ENCODE measurements at regions not wholly inside any gene's neighbourhood (a gene's known extent, or its start where the extent isn't known, plus 50 kb on each side); places are given as distances from the start of the nearest gene placed in this dataset.
A peak's percentile ranks its signal among the peaks of the same experiment; 100 is the strongest.

GRCh38 chr18:10049747-10050146 lies 135.9 kb downstream of the VAPA start:
- no peak overlapping the region for H3K4me3 Mint-ChIP-seq (ENCODE audit: unreplicated experiment)
- H3K4me1 Mint-ChIP-seq (ENCODE audit: insufficient read depth, unreplicated experiment) = no peaks in the 10 kb centered on the region
- no peaks in the 10 kb centered on the region for H3K27me3 Mint-ChIP-seq (ENCODE audit: insufficient read depth, unreplicated experiment)
- ChIA-PET CTCF (interaction anchor here (0.6 kb wide), 1 partner anchor 426 kb away, joined by 3 read pairs; no protein-coding TSS in a partner anchor), POLR2A (no interaction called here)
- BruUV-seq (replicated peaks) = no TSS peak
- no peaks in the 10 kb centered on the region for H3K36me3 Mint-ChIP-seq (ENCODE audit: insufficient read depth, unreplicated experiment)
- DNase-seq (ENCODE audit: unreplicated experiment) = no peak
- no peak overlapping the region for H3K27ac Mint-ChIP-seq (ENCODE audit: low read depth, unreplicated experiment)
- H3K9me3 Mint-ChIP-seq (ENCODE audit: unreplicated experiment) = no peaks in the 10 kb centered on the region
- intact Hi-C loops (cut with micrococcal nuclease) = no loop called here
- no peak for TF ChIP-seq CTCF (IDR thresholded peaks at IDR 0.05; ENCODE audit: unreplicated experiment)

GRCh38 chr18:10050956-10051355 lies 137.1 kb downstream of the VAPA start:
- ChIA-PET POLR2A (no interaction called here), CTCF (no interaction called here)
- Mint-ChIP-seq H3K4me3 (ENCODE audit: unreplicated experiment) (no peak overlapping the region), H3K36me3 (ENCODE audit: insufficient read depth, unreplicated experiment) (no peaks in the 10 kb centered on the region), H3K4me1 (ENCODE audit: insufficient read depth, unreplicated experiment) (no peaks in the 10 kb centered on the region), H3K27me3 (ENCODE audit: insufficient read depth, unreplicated experiment) (no peaks in the 10 kb centered on the region), H3K27ac (ENCODE audit: low read depth, unreplicated experiment) (no peak overlapping the region), H3K9me3 (ENCODE audit: unreplicated experiment) (no peaks in the 10 kb centered on the region)
- TF ChIP-seq CTCF (IDR thresholded peaks at IDR 0.05; ENCODE audit: unreplicated experiment) = no peak
- intact Hi-C loops (cut with micrococcal nuclease) = no loop called here
- DNase-seq (ENCODE audit: unreplicated experiment) = no peak
- BruUV-seq (replicated peaks) = no TSS peak

GRCh38 chr18:10051877-10052631 lies 138.2 kb downstream of the VAPA start:
- H3K9me3 Mint-ChIP-seq (ENCODE audit: unreplicated experiment) = no peaks in the 10 kb centered on the region
- peaks cover under 1% of the 10 kb centered on the region for H3K4me1 Mint-ChIP-seq (ENCODE audit: insufficient read depth, unreplicated experiment)
- POLR2A ChIA-PET = no interaction called here
- no peak overlapping the region for H3K27ac Mint-ChIP-seq (ENCODE audit: low read depth, unreplicated experiment)
- H3K36me3 Mint-ChIP-seq (ENCODE audit: insufficient read depth, unreplicated experiment) = no peaks in the 10 kb centered on the region
- no peak for TF ChIP-seq CTCF (IDR thresholded peaks at IDR 0.05; ENCODE audit: unreplicated experiment)
- intact Hi-C loops (cut with micrococcal nuclease) = no loop called here
- no peaks in the 10 kb centered on the region for H3K27me3 Mint-ChIP-seq (ENCODE audit: insufficient read depth, unreplicated experiment)
- peak; percentile 51 for DNase-seq (ENCODE audit: unreplicated experiment)
- H3K4me3 Mint-ChIP-seq (ENCODE audit: unreplicated experiment) = no peak overlapping the region
- no TSS peak for BruUV-seq (replicated peaks)
- CTCF ChIA-PET = no interaction called here

- intact Hi-C loops (cut with micrococcal nuclease) = no loop called here
Measured at GRCh38 chr18:10052871-10053270, 139.1 kb downstream of the VAPA start.

More at GRCh38 chr18:10052871-10053270, 139.1 kb downstream of the VAPA start:
- ChIA-PET POLR2A (no interaction called here), CTCF (no interaction called here)
- BruUV-seq (replicated peaks) = no TSS peak
- Mint-ChIP-seq H3K4me1 (ENCODE audit: insufficient read depth, unreplicated experiment) (peaks cover 9% of the 10 kb centered on the region), H3K27me3 (ENCODE audit: insufficient read depth, unreplicated experiment) (no peaks in the 10 kb centered on the region), H3K27ac (ENCODE audit: low read depth, unreplicated experiment) (no peak overlapping the region), H3K4me3 (ENCODE audit: unreplicated experiment) (no peak overlapping the region), H3K9me3 (ENCODE audit: unreplicated experiment) (no peaks in the 10 kb centered on the region), H3K36me3 (ENCODE audit: insufficient read depth, unreplicated experiment) (no peaks in the 10 kb centered on the region)
- no peak for TF ChIP-seq CTCF (IDR thresholded peaks at IDR 0.05; ENCODE audit: unreplicated experiment)
- no peak for DNase-seq (ENCODE audit: unreplicated experiment)
